ENCODE measurements at regions not wholly inside any gene's neighbourhood (a gene's known extent, or its start where the extent isn't known, plus 50 kb on each side); places are given as distances from the start of the nearest gene placed in this dataset.
"Not testable (repeated sequence)": the region's sequence is repeated elsewhere in the genome, so short reads cannot be mapped to it uniquely, and the experiment has no call there.

- no peak overlapping the region for H3K4me3 ChIP-seq (replicated peaks; ENCODE audit: low read depth, low read length)
- TF ChIP-seq CTCF (IDR thresholded peaks at IDR 0.05; ENCODE audit: low read length, missing control alignments) = no peak
- no peak for DNase-seq (ENCODE audit: low read depth)
These were observed 66.6 kb downstream of the LACC1 start for GRCh38 chr13:43946281-43946680.

- no peak for TF ChIP-seq CTCF (IDR thresholded peaks at IDR 0.05; ENCODE audit: low read length, missing control alignments)
- DNase-seq (ENCODE audit: low read depth) = no peak
- H3K4me3 ChIP-seq (replicated peaks; ENCODE audit: low read depth, low read length) = no peak overlapping the region
These were observed 68.3 kb downstream of the LACC1 start for GRCh38 chr13:43947897-43948458.

GRCh38 chr13:43953370-43953769 lies 73.7 kb downstream of the LACC1 start:
- no peak overlapping the region for H3K4me3 ChIP-seq (replicated peaks; ENCODE audit: low read depth, low read length)
- TF ChIP-seq CTCF (IDR thresholded peaks at IDR 0.05; ENCODE audit: low read length, missing control alignments) = no peak
- DNase-seq (ENCODE audit: low read depth) = no peak

- H3K4me3 ChIP-seq (replicated peaks; ENCODE audit: low read depth, low read length); DNase-seq (ENCODE audit: low read depth): not testable (repeated sequence)
These were observed 77.3 kb downstream of the LACC1 start for GRCh38 chr13:43956975-43957374.

- DNase-seq (ENCODE audit: low read depth) = no peak
- no peak for TF ChIP-seq CTCF (IDR thresholded peaks at IDR 0.05; ENCODE audit: low read length, missing control alignments)
- no peak overlapping the region for H3K4me3 ChIP-seq (replicated peaks; ENCODE audit: low read depth, low read length)
These were observed 79.6 kb downstream of the LACC1 start for GRCh38 chr13:43959291-43959690.

- no peak for TF ChIP-seq CTCF (IDR thresholded peaks at IDR 0.05; ENCODE audit: low read length, missing control alignments)
- DNase-seq (ENCODE audit: low read depth) = no peak
- no peak overlapping the region for H3K4me3 ChIP-seq (replicated peaks; ENCODE audit: low read depth, low read length)
These were observed 82.2 kb downstream of the LACC1 start for GRCh38 chr13:43961909-43962308.

GRCh38 chr13:43963726-43964125 lies 84.0 kb downstream of the LACC1 start:
- no peak for TF ChIP-seq CTCF (IDR thresholded peaks at IDR 0.05; ENCODE audit: low read length, missing control alignments)
- DNase-seq (ENCODE audit: low read depth) = no peak
- H3K4me3 ChIP-seq (replicated peaks; ENCODE audit: low read depth, low read length) = no peak overlapping the region
